Ishikawa (cell line): ENCODE measurements at regions not wholly inside any gene's neighbourhood (a gene's known extent, or its start where the extent isn't known, plus 50 kb on each side); places are given as distances from the start of the nearest gene placed in this dataset.

ENCODE experiments used
- CEBPB ChIP-seq: IDR thresholded peaks from 2 replicates; pipeline ENCODE4 v1.6.1; 2012
- TF ChIP-seq, protein P1 (sequence below): IDR thresholded peaks from 2 replicates; pipeline ENCODE4 v1.6.1; 2012

DNA sequence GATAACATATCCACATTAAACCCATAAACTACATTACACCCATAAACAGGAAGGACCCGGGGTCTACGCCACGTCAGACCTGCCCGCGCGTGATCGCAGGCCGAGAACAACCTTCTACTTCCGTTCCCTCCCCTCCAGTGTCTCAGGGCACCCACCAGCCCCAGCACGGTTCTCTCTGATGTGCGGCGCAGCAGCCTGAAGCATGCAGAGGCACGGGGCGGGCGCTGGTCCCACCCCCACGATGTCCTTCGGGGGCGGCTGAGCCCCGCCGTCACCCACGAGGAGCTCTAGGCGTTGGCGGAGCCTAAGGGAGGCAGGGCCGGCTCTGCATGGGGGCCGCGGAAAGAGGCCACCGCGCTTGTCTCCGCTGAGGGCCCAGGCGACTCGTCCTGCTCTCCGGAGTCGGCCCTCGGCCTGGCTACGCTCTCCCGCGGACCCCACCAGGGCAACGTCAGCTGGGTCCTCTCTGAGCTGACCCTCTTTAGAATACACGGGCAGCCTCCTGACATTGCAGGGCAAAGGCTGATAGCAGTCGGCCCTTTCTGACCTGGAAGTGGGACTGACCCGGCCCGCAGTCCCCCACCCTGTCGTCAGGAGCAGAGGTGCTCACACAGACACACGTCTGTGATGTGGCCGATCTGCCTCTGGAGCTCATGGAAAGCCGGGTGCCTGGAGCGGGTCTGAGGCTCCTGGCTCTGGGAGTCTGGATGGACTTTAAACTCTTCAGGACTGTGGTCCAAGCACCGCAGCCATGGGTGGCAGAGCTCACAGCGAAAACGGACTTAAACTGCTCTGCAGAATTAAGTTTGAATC, 65.6 kb upstream of the ADGRA1 start:
- TF ChIP-seq CEBPB, result no peak
- TF ChIP-seq, protein P1, sequence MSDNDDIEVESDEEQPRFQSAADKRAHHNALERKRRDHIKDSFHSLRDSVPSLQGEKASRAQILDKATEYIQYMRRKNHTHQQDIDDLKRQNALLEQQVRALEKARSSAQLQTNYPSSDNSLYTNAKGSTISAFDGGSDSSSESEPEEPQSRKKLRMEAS, result no peak
